Sigmoid colon (tissue), 6 donors: ENCODE measurements at regions not wholly inside any gene's neighbourhood (a gene's known extent, or its start where the extent isn't known, plus 50 kb on each side); places are given as distances from the start of the nearest gene placed in this dataset.

Source experiments
- DNase-seq: peaks from one replicate; pipeline ENCODE4 v3.0.0-alpha.2; 2019
- H3K27ac ChIP-seq, 4 donors: fragments of 200-600 bp; sonication (generic); one replicate each; pipeline ENCODE4 v1.5.1; 2016 to 2019; ENCODE audit warnings: mild to moderate bottlenecking in 1 of 4
- H3K27me3 ChIP-seq, 3 donors: fragments of 200-600 bp; sonication (generic); one replicate each; pipeline ENCODE4 v1.5.1; 2019; ENCODE audit warnings: mild to moderate bottlenecking in 1 of 3
- H3K36me3 ChIP-seq, 4 donors: fragments of 200-600 bp; sonication (generic); one replicate each; pipeline ENCODE4 v1.5.1; 2016 to 2019
- H3K4me1 ChIP-seq, 4 donors: fragments of 200-600 bp; sonication (generic); one replicate each; pipeline ENCODE4 v1.5.1; 2017 to 2019
- H3K4me3 ChIP-seq, 4 donors: fragments of 200-600 bp; sonication (generic); one replicate each; pipeline ENCODE4 v1.5.1; 2017 to 2019; ENCODE audit warnings: mild to moderate bottlenecking in 2 of 4, moderate library complexity in 1 of 4
- H3K9me3 ChIP-seq, 4 donors: fragments of 200-600 bp in 3 of 4; sonication (generic) in 3 of 4; one replicate each; pipeline versions ENCODE4 v1.5.1 to v1.6.1; 2013 to 2019
- EP300 ChIP-seq, 4 donors: sonication (generic); formaldehyde crosslinking; IDR thresholded peaks; one replicate each; pipeline ENCODE4 v1.6.1; 2017; ENCODE audit warnings: antibody characterized with exemption in 4 of 4
- POLR2A ChIP-seq, 2 donors: fragments of 450-650 bp; IDR thresholded peaks; one replicate each; pipeline ENCODE4 v1.6.1; 2016; ENCODE audit warnings: antibody characterized with exemption in 2 of 2, mild to moderate bottlenecking in 2 of 2, moderate library complexity in 2 of 2
- POLR2AphosphoS5 ChIP-seq, 4 donors: sonication (generic); formaldehyde crosslinking; IDR thresholded peaks; one replicate each; pipeline ENCODE4 v1.6.1; 2017; ENCODE audit warnings: antibody characterized with exemption in 4 of 4
- WGBS, 2 donors: extraction: QIAGEN DNeasy Blood & Tissue Kit; methylation state at CpG; one replicate each; pipeline ENCODE4 v1.1.7; 2013; 5-methylcytosine and 5-hydroxymethylcytosine counted together
- intact Hi-C: fragments of 100-400 bp; cut with DNase I; formaldehyde crosslinking; loops from one replicate; pipeline ENCODE4 v1.15.1; 2023
- TF ChIP-seq, protein P1 (sequence below), 4 experiments: fragments of 450-650 bp in 3 of 4; fragments of 200-600 bp in 1 of 4; IDR thresholded peaks; one replicate each; pipeline ENCODE4 v1.5.1; 2016 to 2019; ENCODE audit warnings: antibody characterized with exemption in 4 of 4, mild to moderate bottlenecking in 3 of 4, moderate library complexity in 2 of 4
- donor health status: healthy with polysubstance abuse.
- donor health status: healthy.

DNA sequence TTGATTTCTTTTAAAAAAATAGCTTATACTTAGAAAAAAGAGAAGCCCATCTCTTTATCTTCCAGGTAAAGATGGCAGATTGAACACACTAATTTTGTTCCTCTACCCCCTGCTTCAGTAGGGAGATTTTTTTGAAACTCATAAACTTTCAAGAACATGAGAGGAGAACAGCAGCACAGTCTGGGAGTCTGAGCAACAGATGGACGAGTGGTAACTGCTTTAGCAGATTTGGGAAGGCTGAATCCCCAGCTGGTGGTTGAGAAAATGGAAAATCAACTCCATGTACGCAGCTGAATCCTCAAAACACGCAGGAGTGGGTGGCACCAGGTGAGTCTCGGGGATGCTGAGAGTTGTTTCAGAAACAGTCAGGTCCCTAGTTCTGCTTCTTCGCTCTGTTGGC, 114.6 kb upstream of the CTBP2 start:
- TF ChIP-seq EP300 (IDR thresholded peaks at IDR 0.05) = no peak
- no peak overlapping the region for H3K4me3 ChIP-seq
- no peaks in the 10 kb centered on the region for H3K4me1 ChIP-seq
- no peaks in the 10 kb centered on the region for H3K27me3 ChIP-seq
- no peak overlapping the region for H3K27ac ChIP-seq
- peaks cover 0 to 2% (median 0%) of the 10 kb centered on the region in 4 donors for H3K9me3 ChIP-seq
- no peak for DNase-seq
- no peaks in the 10 kb centered on the region for H3K36me3 ChIP-seq
- 86 to 87% methylated on average over 5 of the region's 5 CpGs for WGBS, 2 donors
- intact Hi-C loops = no loop called here

DNA sequence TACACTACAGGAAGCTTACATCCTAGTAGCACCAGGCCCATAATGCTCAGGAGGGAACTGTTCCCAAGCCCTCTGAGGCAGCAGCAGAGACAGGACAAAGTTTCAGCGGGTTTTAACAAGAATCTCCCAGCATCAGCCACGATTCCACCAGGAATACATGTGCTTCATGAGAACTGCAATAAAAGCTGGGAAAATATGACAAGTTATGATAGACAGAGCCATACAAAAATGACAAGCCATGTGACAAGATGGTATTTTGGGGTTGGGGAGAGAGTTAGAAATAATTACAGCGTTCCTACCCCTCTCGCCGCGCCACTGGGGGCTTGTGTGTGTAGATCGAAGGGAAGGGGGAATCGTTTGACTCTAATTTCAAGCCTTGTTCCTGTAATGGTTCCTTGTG, 112.7 kb upstream of the CTBP2 start:
- Histone ChIP-seq H3K36me3 (no peaks in the 10 kb centered on the region), H3K4me1 (no peaks in the 10 kb centered on the region), H3K4me3 (no peak overlapping the region), H3K9me3 (peaks cover 0 to 2% (median 0%) of the 10 kb centered on the region in 4 donors), H3K27ac (no peak overlapping the region), H3K27me3 (no peaks in the 10 kb centered on the region)
- DNase-seq = no peak
- 85 to 88% methylated on average over 8 of the region's 8 CpGs for WGBS, 2 donors
- intact Hi-C loops = no loop called here
- TF ChIP-seq, protein P1, sequence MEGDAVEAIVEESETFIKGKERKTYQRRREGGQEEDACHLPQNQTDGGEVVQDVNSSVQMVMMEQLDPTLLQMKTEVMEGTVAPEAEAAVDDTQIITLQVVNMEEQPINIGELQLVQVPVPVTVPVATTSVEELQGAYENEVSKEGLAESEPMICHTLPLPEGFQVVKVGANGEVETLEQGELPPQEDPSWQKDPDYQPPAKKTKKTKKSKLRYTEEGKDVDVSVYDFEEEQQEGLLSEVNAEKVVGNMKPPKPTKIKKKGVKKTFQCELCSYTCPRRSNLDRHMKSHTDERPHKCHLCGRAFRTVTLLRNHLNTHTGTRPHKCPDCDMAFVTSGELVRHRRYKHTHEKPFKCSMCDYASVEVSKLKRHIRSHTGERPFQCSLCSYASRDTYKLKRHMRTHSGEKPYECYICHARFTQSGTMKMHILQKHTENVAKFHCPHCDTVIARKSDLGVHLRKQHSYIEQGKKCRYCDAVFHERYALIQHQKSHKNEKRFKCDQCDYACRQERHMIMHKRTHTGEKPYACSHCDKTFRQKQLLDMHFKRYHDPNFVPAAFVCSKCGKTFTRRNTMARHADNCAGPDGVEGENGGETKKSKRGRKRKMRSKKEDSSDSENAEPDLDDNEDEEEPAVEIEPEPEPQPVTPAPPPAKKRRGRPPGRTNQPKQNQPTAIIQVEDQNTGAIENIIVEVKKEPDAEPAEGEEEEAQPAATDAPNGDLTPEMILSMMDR (IDR thresholded peaks at IDR 0.05) = no peak
- TF ChIP-seq POLR2AphosphoS5 (IDR thresholded peaks at IDR 0.05) (no peak), POLR2A (IDR thresholded peaks at IDR 0.05) (no peak), EP300 (IDR thresholded peaks at IDR 0.05) (no peak)

DNA sequence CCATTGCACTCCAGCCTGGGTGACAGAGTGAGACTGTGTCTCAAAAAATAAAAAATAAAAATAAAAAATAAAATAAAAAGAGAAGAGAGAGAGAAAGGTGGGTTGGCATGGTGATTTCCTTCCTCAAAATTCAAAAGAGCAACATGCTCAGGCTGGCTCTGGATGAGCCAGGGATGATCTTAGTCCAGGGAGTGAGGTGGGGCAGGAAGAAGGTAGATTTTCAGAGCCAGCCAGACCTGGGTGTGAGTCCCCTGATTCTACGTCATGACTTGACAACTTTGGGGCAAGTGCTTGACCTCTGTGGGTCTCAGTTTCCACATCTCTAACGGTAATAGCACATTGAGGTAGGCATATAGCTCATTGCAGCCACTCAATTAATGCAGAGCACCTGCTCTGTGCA, 109.4 kb upstream of the CTBP2 start:
- H3K27me3 ChIP-seq = no peaks in the 10 kb centered on the region
- intact Hi-C loops = no loop called here
- TF ChIP-seq, protein P1 (IDR thresholded peaks at IDR 0.05) = no peak
- no peak for TF ChIP-seq EP300 (IDR thresholded peaks at IDR 0.05)
- DNase-seq = no peak
- no peak overlapping the region for H3K27ac ChIP-seq
- H3K4me3 ChIP-seq = no peak overlapping the region
- WGBS, 2 donors = 88 to 91% methylated on average over 2 of the region's 2 CpGs
- no peaks in the 10 kb centered on the region for H3K9me3 ChIP-seq
- no peaks in the 10 kb centered on the region for H3K36me3 ChIP-seq
- no peaks in the 10 kb centered on the region for H3K4me1 ChIP-seq

- WGBS, 2 donors = 86 to 90% methylated on average over 13 of the region's 13 CpGs
- DNase-seq = no peak
- Histone ChIP-seq H3K9me3 (no peaks in the 10 kb centered on the region), H3K27me3 (no peaks in the 10 kb centered on the region), H3K4me3 (no peak overlapping the region), H3K4me1 (no peaks in the 10 kb centered on the region), H3K27ac (no peak overlapping the region), H3K36me3 (no peaks in the 10 kb centered on the region)
- TF ChIP-seq, protein P1 (IDR thresholded peaks at IDR 0.05) = no peak
- TF ChIP-seq POLR2AphosphoS5 (IDR thresholded peaks at IDR 0.05) = no peak
- no peak for TF ChIP-seq EP300 (IDR thresholded peaks at IDR 0.05)
- no peak for TF ChIP-seq POLR2A (IDR thresholded peaks at IDR 0.05)
- intact Hi-C loops = no loop called here
Measured at GRCh38 chr10:125266966-125267365, 106.6 kb upstream of the CTBP2 start.

DNA sequence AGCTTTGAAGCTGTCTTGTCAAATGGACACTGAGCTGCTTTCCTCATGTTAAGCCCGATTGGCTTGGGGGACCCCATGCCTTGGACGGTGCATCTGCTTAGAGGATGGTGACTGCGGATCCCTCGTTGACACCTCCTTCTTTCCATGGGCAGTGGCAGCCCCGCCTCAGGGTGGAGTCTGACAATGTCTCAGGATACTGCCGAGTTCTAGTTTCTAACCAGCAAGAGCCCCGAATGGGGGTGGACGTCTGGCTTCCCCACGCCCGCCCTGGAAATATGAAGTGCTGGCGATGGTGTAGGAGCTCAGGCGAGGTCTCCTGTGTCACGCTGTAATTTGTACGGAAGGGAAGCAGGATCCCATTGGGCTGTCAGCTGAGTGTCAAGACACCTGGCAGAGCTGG, 106.2 kb upstream of the CTBP2 start:
- no peaks in the 10 kb centered on the region for H3K27me3 ChIP-seq
- H3K4me3 ChIP-seq = no peak overlapping the region
- 80 to 82% methylated on average over 14 of the region's 14 CpGs for WGBS, 2 donors
- TF ChIP-seq POLR2A (IDR thresholded peaks at IDR 0.05) (no peak), POLR2AphosphoS5 (IDR thresholded peaks at IDR 0.05) (no peak), EP300 (IDR thresholded peaks at IDR 0.05) (no peak)
- TF ChIP-seq, protein P1 (IDR thresholded peaks at IDR 0.05) = no peak
- intact Hi-C loops = no loop called here
- no peaks in the 10 kb centered on the region for H3K9me3 ChIP-seq
- DNase-seq = no peak
- H3K4me1 ChIP-seq = no peaks in the 10 kb centered on the region
- H3K27ac ChIP-seq = no peak overlapping the region
- no peaks in the 10 kb centered on the region for H3K36me3 ChIP-seq
